Right cardiac atrium (tissue), 5 donors: ENCODE measurements at regions not wholly inside any gene's neighbourhood (a gene's known extent, or its start where the extent isn't known, plus 50 kb on each side); places are given as distances from the start of the nearest gene placed in this dataset.

Source experiments
- ATAC-seq, 2 donors: fragments of 200-7000 bp; cut with Tn5 transposase; one replicate each; pipeline versions ENCODE4 v1.8.0 to v1.9.1; 2020; ENCODE audit warnings: moderate library complexity in 2 of 2, mild to moderate bottlenecking in 1 of 2
- DNase-seq, 3 donors: peaks; one replicate each; pipeline ENCODE4 v3.0.0-alpha.2; 2020
- H3K27ac ChIP-seq: one replicate; pipeline ENCODE4 v1.5.1; 2013; ENCODE audit warnings: mild to moderate bottlenecking, low read length, control low read depth, moderate library complexity
- H3K27me3 ChIP-seq: one replicate; pipeline ENCODE4 v1.6.1; 2013; ENCODE audit not compliant: control insufficient read depth, insufficient read depth
- H3K4me1 ChIP-seq: one replicate; pipeline ENCODE4 v1.6.1; 2013; ENCODE audit warnings: low read length; ENCODE audit not compliant: control insufficient read depth, insufficient read depth
- H3K4me3 ChIP-seq: one replicate; pipeline ENCODE4 v1.5.1; 2013; ENCODE audit warnings: low read length, control low read depth
- H3K9me3 ChIP-seq: one replicate; pipeline ENCODE4 v1.6.1; 2013; ENCODE audit warnings: low read length; ENCODE audit not compliant: control insufficient read depth
- WGBS: extraction: QIAGEN DNeasy Blood & Tissue Kit; methylation state at CpG from one replicate; pipeline ENCODE4 v1.1.7; 2013; 5-methylcytosine and 5-hydroxymethylcytosine counted together
- intact Hi-C, 4 donors: fragments of 100-400 bp; cut with DNase I; formaldehyde crosslinking; loops; one replicate each; pipeline versions ENCODE4 v1.11.0 to v1.14.0; 2022 to 2023
- donor health status: healthy with polysubstance abuse.
- donor health status: DM: no; HTN: yes; CAD: no.
- donor health status: DM: no; HTN: no; CAD: no.
- donor health status: DM: no; HTN: yes; CAD: no; lungs with severe emphysema.
- donor health status: DM: yes; HTN: yes; CAD: no.

DNA sequence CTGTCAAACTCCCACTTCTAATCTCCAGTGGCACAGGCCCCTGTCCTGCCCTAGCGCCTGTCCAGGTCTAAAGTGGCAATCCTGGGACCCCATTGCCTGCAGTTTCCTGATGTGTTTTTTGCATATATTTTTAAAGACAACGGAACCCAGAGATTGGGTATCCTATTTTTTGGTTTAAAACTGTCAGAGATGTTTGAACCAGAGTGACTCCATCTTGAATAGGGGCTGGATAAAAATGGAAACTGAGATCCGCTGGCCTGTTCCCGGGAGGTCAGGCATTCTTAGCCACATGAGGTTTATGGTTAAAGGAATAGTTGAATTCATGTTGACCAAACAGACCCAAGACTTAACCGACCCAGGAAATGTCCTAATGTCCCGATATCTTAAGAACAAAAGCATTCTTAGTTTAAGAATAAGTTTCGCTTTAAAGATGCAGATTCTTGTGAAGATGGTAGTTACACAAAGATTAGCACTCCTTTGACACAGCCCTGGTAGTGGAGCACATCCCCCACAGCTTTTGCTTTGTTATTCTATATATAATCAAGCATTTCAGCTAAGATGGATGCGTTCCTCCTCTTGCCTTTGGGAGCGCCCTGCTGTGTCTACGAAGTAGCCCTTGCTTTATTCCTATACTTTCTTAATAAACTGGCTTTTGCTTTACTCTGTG, 332.1 kb downstream of the UQCRFS1 start:
- Histone ChIP-seq H3K27ac (no peak overlapping the region), H3K4me3 (no peak overlapping the region), H3K27me3 (no peaks in the 10 kb centered on the region), H3K4me1 (no peaks in the 10 kb centered on the region), H3K9me3 (no peaks in the 10 kb centered on the region)
- WGBS = 49% methylated on average over 10 of the region's 10 CpGs
- DNase-seq = no peak
- intact Hi-C loops = loop anchor here in 1 of 4 donors (10.0 kb wide), 1 partner anchor 384 kb away; no protein-coding TSS in a partner anchor
- ATAC-seq = no peak

DNA sequence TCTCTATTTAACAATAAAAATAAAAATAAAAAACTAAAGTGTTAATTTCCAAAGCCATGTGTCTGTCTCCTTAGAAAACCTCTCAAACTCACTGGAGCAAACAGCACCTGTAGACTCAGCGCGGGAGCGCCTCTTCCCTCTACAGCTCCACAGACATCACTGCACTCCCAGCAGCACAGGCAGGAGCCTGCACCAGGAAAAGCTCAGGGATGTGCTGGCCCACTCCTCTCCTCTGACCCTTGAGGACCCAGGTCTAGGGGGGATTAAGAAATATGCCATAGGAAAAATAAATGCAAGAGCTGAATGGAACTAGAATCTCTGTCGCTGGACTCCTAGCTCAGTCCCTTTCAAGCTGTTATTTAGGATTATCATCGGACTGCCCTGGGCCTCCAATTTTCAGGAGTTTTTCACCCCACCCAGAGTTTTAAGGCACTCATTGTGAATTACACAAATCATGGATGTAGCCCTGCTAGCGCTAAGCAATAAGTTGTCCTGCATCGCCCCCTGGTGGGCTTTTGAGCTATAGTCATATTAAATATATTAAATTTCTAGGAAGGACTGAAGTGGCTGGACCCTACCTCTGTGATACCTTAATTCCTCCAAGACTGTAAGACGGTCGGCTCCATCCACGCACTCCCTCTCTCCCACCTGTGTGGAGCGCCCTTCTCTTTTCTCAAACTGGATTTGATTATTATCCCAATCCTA, 333.9 kb downstream of the UQCRFS1 start:
- WGBS = 28% methylated on average over 11 of the region's 11 CpGs
- Histone ChIP-seq H3K9me3 (no peaks in the 10 kb centered on the region), H3K27ac (no peak overlapping the region), H3K4me1 (no peaks in the 10 kb centered on the region), H3K4me3 (no peak overlapping the region), H3K27me3 (no peaks in the 10 kb centered on the region)
- intact Hi-C loops = loop anchor here (2.0 to 10.0 kb wide), 5 partner anchors 142 to 417 kb away; no protein-coding TSS in a partner anchor
- ATAC-seq (peak in 1 of 2 donors; percentile 58), DNase-seq (peak; percentile 66 to 84 (median 79))

DNA sequence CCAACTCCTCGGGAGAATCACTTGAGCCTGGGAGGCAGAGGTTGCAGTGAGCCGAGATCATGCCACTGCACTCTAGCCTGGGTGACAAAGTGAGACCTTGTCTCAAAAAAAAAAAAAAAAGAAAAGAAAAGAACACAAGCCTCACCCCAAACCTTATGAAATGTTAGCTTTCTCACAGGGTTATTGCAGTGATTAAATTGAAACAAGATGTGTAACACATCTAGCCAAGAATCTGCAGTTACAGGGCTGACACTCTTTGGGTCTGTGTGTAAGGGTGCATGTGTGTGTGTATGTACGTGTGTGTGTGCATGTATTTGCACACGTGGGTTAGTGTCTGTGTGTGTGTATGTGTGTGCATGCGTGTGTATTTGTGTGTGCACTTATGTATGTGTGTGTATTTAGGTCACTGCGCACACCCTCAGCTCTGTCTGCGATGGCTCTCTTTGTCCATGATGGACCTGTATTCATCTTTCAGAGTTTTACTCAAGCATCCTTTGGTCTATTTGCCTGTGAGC, 336.3 kb downstream of the UQCRFS1 start:
- intact Hi-C loops = loop anchor here (5.0 to 10.0 kb wide), 4 partner anchors 139 to 414 kb away; no protein-coding TSS in a partner anchor
- Histone ChIP-seq H3K27me3 (no peaks in the 10 kb centered on the region), H3K27ac (no peak overlapping the region), H3K9me3 (no peaks in the 10 kb centered on the region), H3K4me1 (no peaks in the 10 kb centered on the region), H3K4me3 (no peak overlapping the region)
- no peak for DNase-seq
- ATAC-seq = no peak
- WGBS = 82% methylated on average over 7 of the region's 7 CpGs

DNA sequence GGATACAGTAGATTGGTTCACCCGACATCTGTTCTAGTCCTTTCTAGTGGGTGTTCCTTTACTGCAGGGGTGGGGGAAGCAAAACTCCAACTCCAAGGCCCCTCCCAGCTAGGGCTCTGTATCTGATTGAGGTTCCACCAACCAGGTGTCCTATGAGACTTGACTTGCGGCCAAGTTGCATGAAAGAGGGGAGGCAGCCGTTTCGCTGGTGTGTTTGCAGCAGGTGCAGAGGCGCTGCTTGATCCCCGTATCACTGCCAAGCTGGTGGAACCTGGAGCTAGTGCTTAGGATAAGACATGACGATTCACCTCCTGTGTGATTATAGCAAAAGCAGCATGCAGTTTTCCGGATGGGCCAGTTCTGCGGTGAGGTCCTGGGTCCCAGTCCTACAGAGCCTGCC, 338.2 kb downstream of the UQCRFS1 start:
- WGBS = 82% methylated on average over 9 of the region's 9 CpGs
- ATAC-seq (no peak), DNase-seq (no peak)
- intact Hi-C loops = loop anchor here (5.0 to 10.0 kb wide), 4 partner anchors 137 to 412 kb away; no protein-coding TSS in a partner anchor
- Histone ChIP-seq H3K27me3 (no peaks in the 10 kb centered on the region), H3K27ac (no peak overlapping the region), H3K4me3 (no peak overlapping the region), H3K9me3 (no peaks in the 10 kb centered on the region), H3K4me1 (no peaks in the 10 kb centered on the region)

DNA sequence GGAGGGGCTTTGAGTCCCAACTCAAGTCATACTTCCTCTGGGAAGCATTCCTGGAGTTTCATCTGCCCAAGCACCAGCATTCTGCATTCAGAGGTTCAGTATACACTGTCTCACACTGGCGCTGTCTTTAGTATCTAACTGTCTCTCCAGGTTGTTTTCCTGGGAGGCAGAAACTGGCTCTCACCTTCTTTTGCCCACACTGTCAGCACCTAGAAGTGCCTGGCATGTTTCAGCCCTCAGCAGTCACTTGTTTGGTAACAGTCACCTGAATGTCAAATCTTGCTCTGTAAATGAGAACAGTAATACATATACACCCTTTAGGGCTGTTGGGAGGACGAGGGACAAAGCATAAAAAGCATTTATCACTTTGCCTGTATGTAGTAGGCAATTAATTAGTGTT, 339.6 kb downstream of the UQCRFS1 start:
- Histone ChIP-seq H3K4me3 (no peak overlapping the region), H3K27ac (no peak overlapping the region), H3K9me3 (no peaks in the 10 kb centered on the region), H3K4me1 (no peaks in the 10 kb centered on the region), H3K27me3 (no peaks in the 10 kb centered on the region)
- ATAC-seq = peak in 1 of 2 donors; percentile 66
- intact Hi-C loops = loop anchor here in 1 of 4 donors (10.0 kb wide), 1 partner anchor 138 kb away; no protein-coding TSS in a partner anchor
- 32% methylated on average over 2 of the region's 2 CpGs for WGBS
- DNase-seq = no peak

DNA sequence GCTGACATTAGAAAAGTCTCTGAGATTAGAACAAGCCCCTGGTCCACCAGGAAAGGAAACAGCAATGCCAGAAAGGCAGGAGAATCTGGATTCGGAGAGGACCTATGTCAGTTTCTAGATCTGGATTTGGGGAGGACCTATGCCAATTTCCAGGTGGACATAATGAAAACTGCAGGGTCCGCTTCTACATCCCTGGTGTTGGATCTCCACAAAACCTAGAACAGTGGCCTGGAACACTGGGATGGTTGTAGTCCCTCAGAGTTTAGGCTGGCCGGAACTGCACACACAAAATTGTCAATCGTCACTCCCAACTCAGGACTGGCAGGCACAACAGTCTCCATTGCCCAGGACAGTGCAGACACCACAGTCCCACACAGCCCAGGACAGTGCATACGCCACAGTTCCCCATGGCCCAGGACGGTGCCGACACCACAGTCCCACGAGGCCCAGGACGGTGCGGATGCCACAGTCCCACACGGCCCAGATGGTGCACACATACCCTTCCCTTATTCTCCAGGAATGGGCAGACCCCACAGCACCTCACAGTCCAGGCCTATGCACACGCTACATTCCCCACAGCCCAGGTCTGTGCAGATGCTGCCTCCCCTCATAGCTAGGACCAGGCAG, 341.7 kb downstream of the UQCRFS1 start:
- Histone ChIP-seq H3K27me3 (no peaks in the 10 kb centered on the region), H3K27ac (no peak overlapping the region), H3K9me3 (no peaks in the 10 kb centered on the region), H3K4me3 (no peak overlapping the region), H3K4me1 (no peaks in the 10 kb centered on the region)
- no peak for DNase-seq
- intact Hi-C loops = loop anchor here in 1 of 4 donors (10.0 kb wide), 1 partner anchor 136 kb away; no protein-coding TSS in a partner anchor
- WGBS = 88% methylated on average over 12 of the region's 12 CpGs
- no peak for ATAC-seq

DNA sequence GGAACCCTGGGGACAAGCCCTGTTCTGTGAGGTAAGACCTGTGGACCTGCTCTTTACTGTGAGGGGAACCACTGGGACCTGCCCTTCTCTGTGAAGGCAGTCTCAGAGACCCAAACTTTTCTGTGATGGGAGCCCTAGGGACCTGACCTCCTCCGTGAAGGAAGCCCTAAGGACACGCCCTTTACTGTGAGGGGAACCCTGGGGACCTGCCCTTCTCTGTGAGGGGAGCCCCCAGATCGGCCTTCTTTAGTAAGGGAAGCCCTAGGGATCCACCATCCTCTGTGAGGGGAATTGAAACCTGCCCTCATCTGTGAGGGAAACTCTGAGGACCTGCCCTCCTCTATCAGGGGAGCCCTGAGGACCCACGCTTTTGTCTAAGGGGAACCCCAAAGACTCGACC, 343.5 kb downstream of the UQCRFS1 start:
- H3K4me3 ChIP-seq = no peak overlapping the region
- no peak overlapping the region for H3K27ac ChIP-seq
- no peaks in the 10 kb centered on the region for H3K4me1 ChIP-seq
- H3K9me3 ChIP-seq = no peaks in the 10 kb centered on the region
- DNase-seq (no peak), ATAC-seq (no peak)
- WGBS = 66% methylated on average over 5 of the region's 5 CpGs
- intact Hi-C loops = no loop called here
- no peaks in the 10 kb centered on the region for H3K27me3 ChIP-seq

DNA sequence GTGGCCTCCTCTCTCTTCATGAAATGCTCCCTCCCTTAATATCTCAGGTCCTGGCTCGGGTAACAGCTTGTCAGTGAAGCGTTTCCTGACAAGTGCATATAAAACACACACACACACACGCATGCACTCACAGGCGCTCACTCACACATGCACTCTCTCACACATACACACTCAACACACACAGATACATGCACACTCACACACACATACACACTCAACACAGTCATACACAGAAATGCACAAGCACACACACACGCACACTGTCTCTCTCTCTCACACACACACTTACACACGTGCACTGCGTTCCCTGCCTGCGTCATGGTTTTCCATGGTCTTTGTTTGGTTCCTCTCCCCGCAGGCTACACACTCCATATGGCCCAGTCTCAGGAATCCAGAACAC, 344.1 kb downstream of the UQCRFS1 start:
- 79% methylated on average over 9 of the region's 9 CpGs for WGBS
- no peak for DNase-seq
- Histone ChIP-seq H3K27ac (no peak overlapping the region), H3K4me3 (no peak overlapping the region), H3K27me3 (no peaks in the 10 kb centered on the region), H3K4me1 (peaks cover 3% of the 10 kb centered on the region), H3K9me3 (no peaks in the 10 kb centered on the region)
- no peak for ATAC-seq
- intact Hi-C loops = no loop called here

DNA sequence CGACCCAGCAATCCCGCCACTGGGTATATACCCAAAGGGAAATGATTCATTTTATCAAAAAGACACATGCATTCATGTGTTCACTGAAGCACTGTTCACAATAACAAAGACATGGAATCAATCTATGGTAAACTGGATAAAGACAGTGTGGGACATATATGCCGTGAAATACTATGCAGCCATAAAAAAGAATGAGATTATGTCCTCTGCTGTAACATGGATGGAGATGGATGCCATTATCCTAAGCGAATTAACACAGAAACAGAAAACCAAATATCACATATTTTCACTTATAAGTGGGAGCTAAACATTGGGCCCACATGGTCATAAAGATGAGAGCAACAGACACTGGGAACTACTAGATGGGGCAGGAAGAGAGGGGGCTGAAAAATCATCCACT, 345.0 kb downstream of the UQCRFS1 start:
- no peak for ATAC-seq
- no peaks in the 10 kb centered on the region for H3K27me3 ChIP-seq
- peaks cover 4% of the 10 kb centered on the region for H3K4me1 ChIP-seq
- H3K9me3 ChIP-seq = no peaks in the 10 kb centered on the region
- H3K27ac ChIP-seq = no peak overlapping the region
- H3K4me3 ChIP-seq = no peak overlapping the region
- no peak for DNase-seq
- intact Hi-C loops = no loop called here
- 89% methylated on average over 4 of the region's 4 CpGs for WGBS

DNA sequence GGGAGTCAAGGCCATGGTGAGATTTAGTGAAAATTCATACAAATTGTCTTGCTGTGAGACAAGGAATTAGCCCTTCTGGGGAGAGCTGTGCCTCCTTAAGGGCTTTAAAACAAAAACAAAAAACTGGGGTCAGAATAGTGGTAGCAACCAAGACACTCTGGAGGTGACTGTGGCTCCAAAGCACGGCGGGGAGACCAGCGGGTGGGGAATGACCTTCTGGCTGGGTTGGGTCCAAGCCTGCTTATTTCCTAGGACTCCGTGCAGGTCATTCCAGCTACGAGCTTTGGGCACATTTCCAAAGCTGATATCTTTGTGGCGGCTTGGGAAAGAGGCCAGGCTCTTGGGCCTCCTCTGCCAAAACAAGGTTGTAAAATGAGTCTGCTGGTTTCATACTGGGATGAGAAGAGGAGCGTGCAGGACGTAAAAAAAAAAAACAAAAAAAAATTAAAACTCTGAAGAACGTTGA, 348.3 kb downstream of the UQCRFS1 start:
- H3K9me3 ChIP-seq = no peaks in the 10 kb centered on the region

More for the DNA sequence above, 348.3 kb downstream of the UQCRFS1 start:
- peak; percentile 78 to 80 for ATAC-seq
- H3K4me3 ChIP-seq = no peak overlapping the region
- peak; percentile 50 to 83 (median 79) for DNase-seq
- H3K27me3 ChIP-seq = no peaks in the 10 kb centered on the region
- intact Hi-C loops = no loop called here
- 20% methylated on average over 9 of the region's 9 CpGs for WGBS
- peaks cover 4% of the 10 kb centered on the region for H3K4me1 ChIP-seq
- H3K27ac ChIP-seq = peak overlapping the region; percentile 14
